ENCODE measurements at regions not wholly inside any gene's neighbourhood (a gene's known extent, or its start where the extent isn't known, plus 50 kb on each side); places are given as distances from the start of the nearest gene placed in this dataset.

- TF ChIP-seq CTCF (IDR thresholded peaks at IDR 0.05; ENCODE audit: low read depth, low read length) (no peak), EZH2phosphoT487 (IDR thresholded peaks at IDR 0.05; ENCODE audit: low read depth) (no peak)
Observed at GRCh38 chr15:31822463-31822862, 207.9 kb upstream of the CHRNA7 start.
